ENCODE measurements at regions not wholly inside any gene's neighbourhood (a gene's known extent, or its start where the extent isn't known, plus 50 kb on each side); places are given as distances from the start of the nearest gene placed in this dataset.

- TF ChIP-seq POLR2A (IDR thresholded peaks at IDR 0.05), result no peak
- TF ChIP-seq, protein P1, sequence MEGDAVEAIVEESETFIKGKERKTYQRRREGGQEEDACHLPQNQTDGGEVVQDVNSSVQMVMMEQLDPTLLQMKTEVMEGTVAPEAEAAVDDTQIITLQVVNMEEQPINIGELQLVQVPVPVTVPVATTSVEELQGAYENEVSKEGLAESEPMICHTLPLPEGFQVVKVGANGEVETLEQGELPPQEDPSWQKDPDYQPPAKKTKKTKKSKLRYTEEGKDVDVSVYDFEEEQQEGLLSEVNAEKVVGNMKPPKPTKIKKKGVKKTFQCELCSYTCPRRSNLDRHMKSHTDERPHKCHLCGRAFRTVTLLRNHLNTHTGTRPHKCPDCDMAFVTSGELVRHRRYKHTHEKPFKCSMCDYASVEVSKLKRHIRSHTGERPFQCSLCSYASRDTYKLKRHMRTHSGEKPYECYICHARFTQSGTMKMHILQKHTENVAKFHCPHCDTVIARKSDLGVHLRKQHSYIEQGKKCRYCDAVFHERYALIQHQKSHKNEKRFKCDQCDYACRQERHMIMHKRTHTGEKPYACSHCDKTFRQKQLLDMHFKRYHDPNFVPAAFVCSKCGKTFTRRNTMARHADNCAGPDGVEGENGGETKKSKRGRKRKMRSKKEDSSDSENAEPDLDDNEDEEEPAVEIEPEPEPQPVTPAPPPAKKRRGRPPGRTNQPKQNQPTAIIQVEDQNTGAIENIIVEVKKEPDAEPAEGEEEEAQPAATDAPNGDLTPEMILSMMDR (IDR thresholded peaks at IDR 0.05), result no peak
Observed at GRCh38 chr2:215847718-215848117, 165.6 kb downstream of the MREG start.
